ENCODE measurements at regions not wholly inside any gene's neighbourhood (a gene's known extent, or its start where the extent isn't known, plus 50 kb on each side); places are given as distances from the start of the nearest gene placed in this dataset.

DNA sequence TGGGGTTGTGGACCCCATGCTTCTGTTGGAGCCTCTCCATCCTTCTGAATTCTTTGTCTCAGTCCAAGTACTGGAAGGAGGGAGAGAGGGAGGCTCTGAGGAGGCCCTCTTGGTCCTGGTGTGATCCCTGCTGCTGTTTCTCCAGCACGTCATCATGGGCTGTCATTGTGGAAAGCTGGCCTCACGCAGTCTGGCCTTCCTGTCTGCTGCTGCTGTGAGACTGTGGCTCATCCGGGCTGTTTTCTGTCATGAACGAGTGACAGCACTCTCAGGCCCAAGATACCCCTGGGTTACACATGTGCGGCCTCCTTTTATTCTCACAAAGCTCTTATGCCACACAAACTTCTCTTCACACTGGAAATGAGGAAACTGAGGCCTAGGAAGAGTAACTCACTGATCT, 499.3 kb downstream of the CCDC171 start:
- TF ChIP-seq, protein P1, sequence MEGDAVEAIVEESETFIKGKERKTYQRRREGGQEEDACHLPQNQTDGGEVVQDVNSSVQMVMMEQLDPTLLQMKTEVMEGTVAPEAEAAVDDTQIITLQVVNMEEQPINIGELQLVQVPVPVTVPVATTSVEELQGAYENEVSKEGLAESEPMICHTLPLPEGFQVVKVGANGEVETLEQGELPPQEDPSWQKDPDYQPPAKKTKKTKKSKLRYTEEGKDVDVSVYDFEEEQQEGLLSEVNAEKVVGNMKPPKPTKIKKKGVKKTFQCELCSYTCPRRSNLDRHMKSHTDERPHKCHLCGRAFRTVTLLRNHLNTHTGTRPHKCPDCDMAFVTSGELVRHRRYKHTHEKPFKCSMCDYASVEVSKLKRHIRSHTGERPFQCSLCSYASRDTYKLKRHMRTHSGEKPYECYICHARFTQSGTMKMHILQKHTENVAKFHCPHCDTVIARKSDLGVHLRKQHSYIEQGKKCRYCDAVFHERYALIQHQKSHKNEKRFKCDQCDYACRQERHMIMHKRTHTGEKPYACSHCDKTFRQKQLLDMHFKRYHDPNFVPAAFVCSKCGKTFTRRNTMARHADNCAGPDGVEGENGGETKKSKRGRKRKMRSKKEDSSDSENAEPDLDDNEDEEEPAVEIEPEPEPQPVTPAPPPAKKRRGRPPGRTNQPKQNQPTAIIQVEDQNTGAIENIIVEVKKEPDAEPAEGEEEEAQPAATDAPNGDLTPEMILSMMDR (IDR thresholded peaks at IDR 0.05): no peak
- no peak for TF ChIP-seq ZFX (IDR thresholded peaks at IDR 0.05; ENCODE audit: borderline replicate concordance)

All from 22Rv1 (cell line).